Smooth muscle cell of the brain vasculature (primary cell): ENCODE measurements at regions not wholly inside any gene's neighbourhood (a gene's known extent, or its start where the extent isn't known, plus 50 kb on each side); places are given as distances from the start of the nearest gene placed in this dataset.
A peak's percentile ranks its signal among the peaks of the same experiment; 100 is the strongest.

Experiments
- DNase-seq: peaks from one replicate; pipeline ENCODE4 v3.0.0-alpha.2; 2012; ENCODE audit warnings: low read depth, low spot score

DNA sequence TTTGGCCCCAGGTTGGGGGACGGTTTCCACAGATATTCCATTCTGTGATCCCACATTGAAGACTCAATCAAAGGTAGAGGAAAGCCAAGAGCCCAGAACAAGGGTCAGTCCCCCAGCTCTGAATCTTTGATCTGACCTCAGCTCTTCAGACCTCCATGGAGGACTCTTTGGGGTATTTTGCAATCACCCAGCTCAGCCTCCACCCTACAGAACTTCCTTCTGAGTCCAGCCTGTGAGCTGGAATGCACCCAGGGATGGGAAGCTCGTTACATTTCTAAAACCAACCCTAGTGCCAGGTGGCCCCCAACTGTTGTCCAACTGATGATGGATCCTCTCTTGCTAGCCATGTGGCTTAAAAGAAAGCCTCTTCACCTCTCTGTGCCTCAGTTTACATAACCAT, 335.3 kb downstream of the MN1 start:
- DNase-seq = no peak

DNA sequence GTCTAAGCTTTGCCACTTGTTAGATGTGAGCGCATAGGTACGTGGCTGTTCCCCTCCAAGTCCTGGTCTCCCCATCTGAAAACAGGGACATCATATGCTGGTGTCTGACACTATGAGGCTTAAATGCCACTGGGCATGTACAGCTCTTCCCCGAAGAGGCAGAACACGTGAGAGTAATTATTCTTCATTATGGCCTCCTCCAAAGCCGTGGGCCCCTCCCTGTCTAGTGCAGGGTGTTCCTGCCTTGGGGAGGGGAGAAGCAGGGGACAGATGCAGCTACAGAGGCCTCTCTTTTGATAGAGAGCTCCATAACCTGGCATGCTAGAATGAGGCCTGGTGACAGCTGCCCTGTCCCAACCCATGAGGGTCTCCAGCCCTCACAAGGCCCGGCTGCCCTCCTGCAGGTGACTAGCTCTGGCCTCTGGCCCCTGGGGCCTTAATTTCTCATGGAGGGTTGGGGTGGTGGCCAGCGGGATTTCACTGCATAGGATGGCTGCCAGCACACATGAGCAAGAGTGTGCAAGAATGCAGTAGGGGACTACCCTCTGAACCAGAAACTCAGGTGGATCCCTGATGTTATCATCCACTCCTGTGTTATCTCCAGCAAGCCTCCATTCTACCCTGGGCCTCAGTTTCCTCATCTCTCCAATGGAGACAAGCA, 334.6 kb downstream of the MN1 start:
- DNase-seq = no peak

DNA sequence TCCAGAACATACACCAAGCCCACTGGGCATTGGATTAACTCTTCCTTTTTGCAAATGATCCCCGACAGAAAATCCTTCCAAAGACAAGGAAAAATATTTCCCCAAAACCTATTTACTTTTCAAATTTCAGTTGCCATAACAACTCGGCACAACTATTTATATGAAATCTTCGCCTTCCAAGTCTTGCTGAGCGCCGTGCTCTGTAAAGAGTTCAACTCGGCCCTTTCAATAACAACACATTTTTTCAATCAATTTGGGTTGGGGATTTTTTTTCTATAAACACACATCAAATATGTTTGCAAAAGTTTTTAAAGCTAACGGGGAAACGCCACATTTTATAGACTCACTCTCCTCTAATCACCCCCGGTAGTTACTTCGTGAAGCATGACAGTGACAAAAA, 333.8 kb downstream of the MN1 start:
- DNase-seq = no peak

- no peak for DNase-seq
These were observed 332.8 kb downstream of the MN1 start for GRCh38 chr22:27468712-27469111.

DNA sequence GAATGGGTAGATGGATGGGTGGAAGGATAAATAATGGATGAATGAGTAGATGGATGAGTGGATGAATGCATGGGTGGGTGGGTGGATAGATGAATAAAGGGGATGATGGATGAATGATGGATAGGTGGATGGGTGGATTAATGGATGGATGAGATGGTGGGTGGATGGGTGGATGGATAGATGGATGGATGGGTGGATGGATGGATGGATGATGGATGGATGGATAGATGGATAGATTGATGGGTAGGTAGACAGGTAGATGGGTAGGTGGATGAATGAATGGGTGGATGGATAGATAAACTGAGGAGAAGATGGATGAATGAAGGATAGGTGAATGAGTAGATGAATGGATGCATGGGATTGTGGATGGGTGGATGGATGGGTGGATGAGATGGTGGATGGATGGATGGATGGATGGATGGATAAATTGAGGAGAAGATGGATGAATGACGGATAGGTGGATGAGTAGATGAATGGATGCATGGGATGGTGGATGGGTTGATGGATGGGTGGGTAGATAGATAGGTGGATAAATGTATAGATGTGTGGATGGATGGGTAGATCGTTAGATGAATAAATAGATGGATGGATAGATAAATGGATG, 331.3 kb downstream of the MN1 start:
- DNase-seq = no peak

- DNase-seq = no peak
These were observed 328.6 kb downstream of the MN1 start for GRCh38 chr22:27472975-27473374.

- DNase-seq = no peak
These were observed 328.0 kb downstream of the MN1 start for GRCh38 chr22:27473533-27473932.

- DNase-seq = no peak
These were observed 327.4 kb downstream of the MN1 start for GRCh38 chr22:27474112-27474571.

- DNase-seq = peak; percentile 51
These were observed 326.6 kb downstream of the MN1 start for GRCh38 chr22:27474711-27475547.

- DNase-seq = no peak
These were observed 326.0 kb downstream of the MN1 start for GRCh38 chr22:27475548-27475897.

DNA sequence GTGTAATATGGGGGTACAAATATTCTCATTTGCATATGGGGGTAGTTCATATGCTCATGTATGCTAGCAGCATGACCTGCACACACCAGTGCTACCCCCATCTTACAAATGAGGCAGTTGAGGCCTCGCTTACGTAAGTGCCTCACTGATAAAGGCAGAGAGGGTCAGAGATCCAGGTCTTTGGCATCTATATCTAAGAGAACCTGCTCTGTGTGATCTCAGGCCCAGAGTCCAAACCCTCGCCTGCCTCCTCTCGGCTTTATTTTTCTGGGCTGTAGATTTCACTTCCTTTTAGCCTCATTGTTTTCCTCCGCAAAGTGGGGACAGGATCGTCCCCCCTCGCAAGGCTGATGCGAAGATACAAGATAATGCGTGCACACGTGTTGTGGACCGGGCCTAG, 325.2 kb downstream of the MN1 start:
- DNase-seq = no peak

- no peak for DNase-seq
These were observed 324.8 kb downstream of the MN1 start for GRCh38 chr22:27476729-27477128.

DNA sequence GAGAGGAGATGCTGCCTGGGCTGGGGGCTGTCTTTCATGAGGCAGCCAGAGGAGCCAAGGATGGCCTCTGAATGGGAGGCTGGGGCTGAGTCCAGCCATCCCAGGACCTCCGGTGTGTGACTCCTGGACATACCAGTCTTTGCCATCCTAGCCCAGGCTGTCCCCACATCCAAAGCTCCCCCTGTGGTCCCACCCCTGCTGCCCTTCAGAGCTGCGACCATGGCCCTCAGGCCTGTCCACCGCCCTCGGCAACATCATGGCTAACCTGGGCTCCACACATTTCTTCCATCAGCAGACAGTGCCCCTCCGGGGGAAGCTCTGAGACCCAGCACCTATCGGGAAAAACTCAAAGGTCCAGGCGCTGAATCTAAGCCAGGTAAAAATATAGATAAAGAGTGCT, 324.4 kb downstream of the MN1 start:
- DNase-seq = no peak

GRCh38 chr22:27480487-27480886, 321.1 kb downstream of the MN1 start:
- no peak for DNase-seq

DNA sequence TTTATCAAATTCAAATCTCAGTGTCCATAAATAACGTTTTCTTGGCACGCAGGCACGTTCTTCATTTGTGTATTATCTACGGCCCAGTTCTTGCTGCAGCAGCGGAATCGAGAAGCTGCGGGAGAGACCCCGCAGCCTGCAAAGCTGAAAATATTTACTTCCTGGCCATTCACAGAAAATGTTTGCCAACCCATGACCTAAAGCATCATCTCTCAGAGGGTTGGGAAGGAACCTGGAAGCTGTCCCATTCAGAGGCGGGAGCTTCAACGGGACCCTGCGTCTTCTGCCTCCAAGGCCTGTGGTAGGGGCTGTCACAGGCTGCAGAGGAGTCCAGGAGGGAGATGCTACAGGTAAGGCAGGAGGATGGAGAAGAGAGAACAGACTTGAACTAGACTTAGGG, 319.2 kb downstream of the MN1 start:
- DNase-seq = no peak

- no peak for DNase-seq
These were observed 318.3 kb downstream of the MN1 start for GRCh38 chr22:27483095-27483785.

GRCh38 chr22:27485842-27486241, 315.7 kb downstream of the MN1 start:
- DNase-seq = no peak

DNA sequence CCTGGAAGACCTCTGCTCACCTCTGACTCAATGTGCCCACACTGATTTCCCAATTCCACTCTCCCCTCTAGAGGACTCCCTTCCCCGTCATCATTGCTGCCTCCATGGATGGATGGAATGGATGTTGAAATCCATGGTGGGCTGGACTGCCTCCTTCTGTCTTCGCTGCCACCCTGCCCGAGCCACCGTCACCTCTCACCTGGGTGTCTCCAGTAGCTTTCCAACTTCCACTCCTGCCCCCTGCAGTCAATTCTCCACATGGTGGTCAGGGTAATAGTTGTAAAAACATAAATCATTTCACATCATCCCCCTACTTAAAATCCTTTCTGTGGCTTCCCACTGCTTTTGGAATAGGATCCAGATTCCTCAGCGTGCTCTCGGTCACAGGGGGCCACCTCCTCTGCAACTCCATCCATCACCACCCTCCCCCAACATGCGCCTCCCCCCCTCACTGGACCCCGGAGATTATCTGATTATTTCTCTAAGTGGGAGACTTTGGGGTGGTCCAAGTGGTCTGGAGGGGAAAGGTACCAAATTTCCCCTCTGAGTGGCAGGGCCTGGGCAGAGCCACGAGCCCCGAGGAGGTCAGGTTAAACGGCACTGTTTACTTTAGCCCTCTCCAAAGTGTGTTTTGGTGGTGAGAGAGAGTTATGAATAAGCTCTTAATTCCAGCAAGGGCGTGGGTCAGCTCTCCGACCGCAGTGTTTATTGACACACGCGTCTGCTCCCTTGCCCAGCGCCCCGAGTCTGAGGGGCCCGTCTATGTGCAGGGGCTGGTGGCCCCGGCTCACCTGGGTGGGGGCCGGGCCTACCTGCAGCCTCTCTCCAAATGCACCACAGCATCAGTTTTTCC, 313.7 kb downstream of the MN1 start:
- DNase-seq = peak; percentile 65

GRCh38 chr22:27488456-27489177, 312.9 kb downstream of the MN1 start:
- DNase-seq = no peak

DNA sequence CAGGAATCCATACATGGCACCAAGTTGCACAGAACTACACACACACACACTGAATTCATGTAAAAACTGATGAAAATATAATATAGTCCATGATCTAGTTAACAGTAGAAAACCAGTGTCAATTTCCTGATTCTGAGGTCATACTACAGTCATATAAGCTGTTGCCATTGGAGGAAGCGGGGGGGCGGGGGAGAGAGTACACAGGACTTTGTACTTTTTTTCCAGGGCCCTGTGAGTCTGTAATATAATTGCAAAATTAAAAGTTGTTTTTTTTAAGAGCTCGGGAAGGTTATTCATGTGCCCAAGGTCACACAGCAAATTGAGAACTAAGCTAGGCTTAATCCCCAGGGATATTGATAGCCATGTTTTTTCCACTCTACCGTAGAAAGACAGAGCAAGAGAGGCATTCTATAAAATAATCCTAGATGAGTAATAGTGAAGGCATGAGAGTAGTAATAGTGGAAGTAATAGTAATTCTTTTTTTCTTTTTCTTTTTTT, 312.3 kb downstream of the MN1 start:
- no peak for DNase-seq
